VCaP (cell line): ENCODE measurements at regions not wholly inside any gene's neighbourhood (a gene's known extent, or its start where the extent isn't known, plus 50 kb on each side); places are given as distances from the start of the nearest gene placed in this dataset.

ENCODE experiments used
- H3K27ac ChIP-seq: fragments of 450-650 bp; 2 replicates; pipeline ENCODE4 v1.5.1; 2017
- CTCF ChIP-seq: fragments of 450-650 bp; conservative IDR thresholded peaks from 2 replicates; pipeline ENCODE4 v1.5.1; 2017; ENCODE audit warnings: mild to moderate bottlenecking, moderate library complexity

- H3K27ac ChIP-seq, result no peak overlapping the region
- TF ChIP-seq CTCF, result no peak
These were observed 140.1 kb downstream of the ZDHHC20 start for GRCh38 chr13:21318891-21319532.

DNA sequence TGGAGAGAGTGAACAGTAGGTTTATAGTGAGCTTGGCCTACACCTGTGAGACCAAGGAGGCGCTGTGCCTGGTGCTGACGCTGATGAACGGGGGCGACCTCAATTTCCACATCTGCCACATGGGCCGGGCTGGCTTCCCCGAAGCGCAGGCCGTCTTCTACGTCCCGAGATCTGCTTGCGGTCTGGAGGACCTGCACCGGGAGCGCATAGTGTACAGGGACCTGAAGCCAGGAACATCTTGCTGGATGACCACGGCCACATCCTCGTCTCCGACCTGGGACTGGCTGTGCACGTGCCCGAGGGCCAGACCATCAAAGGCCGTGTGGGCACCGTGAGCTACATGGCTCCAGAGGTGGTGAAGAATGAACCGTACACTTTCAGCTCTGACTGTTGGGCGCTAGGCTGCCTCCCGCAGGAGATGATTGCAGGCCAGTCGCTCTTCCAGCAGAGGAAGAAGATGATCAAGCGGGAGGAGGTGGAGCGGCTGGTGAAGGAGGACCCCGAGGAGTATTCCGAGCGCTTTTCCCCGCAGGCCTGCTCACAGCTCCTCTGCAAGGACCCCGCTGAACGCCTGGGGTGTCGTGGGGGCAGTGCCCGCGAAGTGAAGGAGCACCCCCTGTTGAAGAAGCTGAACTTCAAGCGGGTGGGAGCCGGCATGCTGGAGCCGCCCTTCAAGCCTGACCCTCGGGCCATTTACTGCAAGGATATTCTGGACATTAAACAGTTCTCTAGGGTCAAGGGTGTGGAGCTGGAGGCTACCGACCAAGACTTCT, 139.0 kb downstream of the ZDHHC20 start:
- H3K27ac ChIP-seq, result no peak overlapping the region
- no peak for TF ChIP-seq CTCF

- no peak for TF ChIP-seq CTCF
- no peak overlapping the region for H3K27ac ChIP-seq
These were observed 138.5 kb downstream of the ZDHHC20 start for GRCh38 chr13:21320642-21321034.

DNA sequence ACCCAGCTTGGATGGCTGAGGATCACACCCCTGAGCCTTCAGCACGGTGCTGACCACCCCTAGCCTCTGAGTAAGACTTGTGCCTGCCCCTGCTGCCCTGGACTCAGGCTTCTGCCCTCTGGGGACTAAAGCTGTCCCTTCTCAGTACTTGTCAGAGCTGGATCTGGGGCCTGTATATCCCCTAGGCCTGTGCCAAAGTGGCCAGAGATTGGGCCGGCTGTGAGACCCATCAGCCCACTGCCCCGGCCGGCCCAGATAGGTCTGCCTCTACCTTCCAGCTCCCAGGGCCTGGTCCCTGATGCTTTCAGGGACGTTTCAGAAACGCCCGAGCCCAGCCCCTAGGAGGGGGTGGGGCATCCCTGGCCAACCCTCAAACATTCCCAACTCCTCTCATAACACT, 137.8 kb downstream of the ZDHHC20 start:
- no peak overlapping the region for H3K27ac ChIP-seq
- no peak for TF ChIP-seq CTCF

- TF ChIP-seq CTCF, result no peak
- H3K27ac ChIP-seq, result no peak overlapping the region
These were observed 136.7 kb downstream of the ZDHHC20 start for GRCh38 chr13:21322327-21322965.
